ENCODE measurements at regions not wholly inside any gene's neighbourhood (a gene's known extent, or its start where the extent isn't known, plus 50 kb on each side); places are given as distances from the start of the nearest gene placed in this dataset.

DNA sequence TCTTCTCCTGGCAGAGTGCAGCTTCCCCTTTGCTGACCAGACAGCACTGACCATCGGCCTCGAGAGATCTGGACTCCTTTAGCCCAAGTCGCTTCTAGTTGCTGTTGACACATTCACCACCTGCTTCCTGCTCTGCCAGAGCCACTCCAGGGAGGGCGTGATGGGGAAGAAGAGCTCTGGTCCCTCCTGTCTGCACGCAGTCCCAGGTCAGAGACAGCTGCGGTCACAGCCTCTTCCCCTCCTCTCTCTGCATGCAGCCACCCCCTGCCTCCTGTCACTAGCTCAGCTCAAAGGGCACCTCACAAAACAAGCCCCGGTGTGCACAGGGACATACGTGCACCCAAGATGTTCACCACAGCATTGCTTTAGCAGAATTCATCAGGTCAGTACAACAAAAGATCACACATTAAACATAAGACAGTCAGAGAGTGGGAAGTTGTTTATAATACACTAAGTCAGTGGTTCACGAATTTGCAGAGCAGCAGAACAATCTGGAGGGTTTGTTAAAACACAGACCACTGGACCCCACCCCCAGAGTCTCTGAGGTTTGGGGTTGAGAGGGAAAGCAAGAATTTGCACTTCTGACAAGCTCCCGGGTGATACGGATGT lies 132.9 kb downstream of the SYF2 start (continued):
- TF ChIP-seq, protein P1, sequence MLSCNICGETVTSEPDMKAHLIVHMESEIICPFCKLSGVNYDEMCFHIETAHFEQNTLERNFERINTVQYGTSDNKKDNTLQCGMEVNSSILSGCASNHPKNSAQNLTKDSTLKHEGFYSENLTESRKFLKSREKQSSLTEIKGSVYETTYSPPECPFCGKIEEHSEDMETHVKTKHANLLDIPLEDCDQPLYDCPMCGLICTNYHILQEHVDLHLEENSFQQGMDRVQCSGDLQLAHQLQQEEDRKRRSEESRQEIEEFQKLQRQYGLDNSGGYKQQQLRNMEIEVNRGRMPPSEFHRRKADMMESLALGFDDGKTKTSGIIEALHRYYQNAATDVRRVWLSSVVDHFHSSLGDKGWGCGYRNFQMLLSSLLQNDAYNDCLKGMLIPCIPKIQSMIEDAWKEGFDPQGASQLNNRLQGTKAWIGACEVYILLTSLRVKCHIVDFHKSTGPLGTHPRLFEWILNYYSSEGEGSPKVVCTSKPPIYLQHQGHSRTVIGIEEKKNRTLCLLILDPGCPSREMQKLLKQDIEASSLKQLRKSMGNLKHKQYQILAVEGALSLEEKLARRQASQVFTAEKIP (CRISPR knock-in tag; IDR thresholded peaks at IDR 0.05; ENCODE audit: borderline replicate concordance) = no peak
- TF ChIP-seq ZNF878 (CRISPR knock-in tag; IDR thresholded peaks at IDR 0.05) (no peak), ZNF709 (CRISPR knock-in tag; IDR thresholded peaks at IDR 0.05) (no peak), FOXK1 (CRISPR knock-in tag; IDR thresholded peaks at IDR 0.05; ENCODE audit: borderline replicate concordance, low read depth) (no peak), ZFP36L2 (CRISPR knock-in tag; IDR thresholded peaks at IDR 0.05) (no peak), FOXA1 (IDR thresholded peaks at IDR 0.05) (no peak), FOXA1 (CRISPR knock-in tag; IDR thresholded peaks at IDR 0.05) (peak; percentile 40; the same call in 1 of the 2 replicates), ZZZ3 (CRISPR knock-in tag; IDR thresholded peaks at IDR 0.05; ENCODE audit: borderline replicate concordance) (no peak), ZNF136 (CRISPR knock-in tag; IDR thresholded peaks at IDR 0.05; ENCODE audit: low read depth) (no peak), KMT2A (CRISPR knock-in tag; IDR thresholded peaks at IDR 0.05) (no peak), ZNF83 (CRISPR knock-in tag; IDR thresholded peaks at IDR 0.05; ENCODE audit: borderline replicate concordance) (no peak), WIZ (CRISPR knock-in tag; IDR thresholded peaks at IDR 0.05) (no peak), ZNF17 (CRISPR knock-in tag; IDR thresholded peaks at IDR 0.05) (no peak), GATAD1 (CRISPR knock-in tag; IDR thresholded peaks at IDR 0.05) (no peak), ARNT2 (CRISPR knock-in tag; IDR thresholded peaks at IDR 0.05; ENCODE audit: low read depth) (no peak), RFX3 (CRISPR knock-in tag; IDR thresholded peaks at IDR 0.05) (no peak), ZNF660 (CRISPR knock-in tag; IDR thresholded peaks at IDR 0.05; ENCODE audit: borderline replicate concordance, low read depth) (no peak)
- TF ChIP-seq, protein P2, sequence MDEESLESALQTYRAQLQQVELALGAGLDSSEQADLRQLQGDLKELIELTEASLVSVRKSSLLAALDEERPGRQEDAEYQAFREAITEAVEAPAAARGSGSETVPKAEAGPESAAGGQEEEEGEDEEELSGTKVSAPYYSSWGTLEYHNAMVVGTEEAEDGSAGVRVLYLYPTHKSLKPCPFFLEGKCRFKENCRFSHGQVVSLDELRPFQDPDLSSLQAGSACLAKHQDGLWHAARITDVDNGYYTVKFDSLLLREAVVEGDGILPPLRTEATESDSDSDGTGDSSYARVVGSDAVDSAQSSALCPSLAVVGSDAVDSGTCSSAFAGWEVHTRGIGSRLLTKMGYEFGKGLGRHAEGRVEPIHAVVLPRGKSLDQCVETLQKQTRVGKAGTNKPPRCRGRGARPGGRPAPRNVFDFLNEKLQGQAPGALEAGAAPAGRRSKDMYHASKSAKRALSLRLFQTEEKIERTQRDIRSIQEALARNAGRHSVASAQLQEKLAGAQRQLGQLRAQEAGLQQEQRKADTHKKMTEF (CRISPR knock-in tag; IDR thresholded peaks at IDR 0.05) = no peak
- TF ChIP-seq, protein P3, sequence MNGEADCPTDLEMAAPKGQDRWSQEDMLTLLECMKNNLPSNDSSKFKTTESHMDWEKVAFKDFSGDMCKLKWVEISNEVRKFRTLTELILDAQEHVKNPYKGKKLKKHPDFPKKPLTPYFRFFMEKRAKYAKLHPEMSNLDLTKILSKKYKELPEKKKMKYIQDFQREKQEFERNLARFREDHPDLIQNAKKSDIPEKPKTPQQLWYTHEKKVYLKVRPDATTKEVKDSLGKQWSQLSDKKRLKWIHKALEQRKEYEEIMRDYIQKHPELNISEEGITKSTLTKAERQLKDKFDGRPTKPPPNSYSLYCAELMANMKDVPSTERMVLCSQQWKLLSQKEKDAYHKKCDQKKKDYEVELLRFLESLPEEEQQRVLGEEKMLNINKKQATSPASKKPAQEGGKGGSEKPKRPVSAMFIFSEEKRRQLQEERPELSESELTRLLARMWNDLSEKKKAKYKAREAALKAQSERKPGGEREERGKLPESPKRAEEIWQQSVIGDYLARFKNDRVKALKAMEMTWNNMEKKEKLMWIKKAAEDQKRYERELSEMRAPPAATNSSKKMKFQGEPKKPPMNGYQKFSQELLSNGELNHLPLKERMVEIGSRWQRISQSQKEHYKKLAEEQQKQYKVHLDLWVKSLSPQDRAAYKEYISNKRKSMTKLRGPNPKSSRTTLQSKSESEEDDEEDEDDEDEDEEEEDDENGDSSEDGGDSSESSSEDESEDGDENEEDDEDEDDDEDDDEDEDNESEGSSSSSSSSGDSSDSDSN (CRISPR knock-in tag; IDR thresholded peaks at IDR 0.05) = 0 out of 2 replicates have a peak, but pooled peaks have one; percentile 18
- TF ChIP-seq, protein P4, sequence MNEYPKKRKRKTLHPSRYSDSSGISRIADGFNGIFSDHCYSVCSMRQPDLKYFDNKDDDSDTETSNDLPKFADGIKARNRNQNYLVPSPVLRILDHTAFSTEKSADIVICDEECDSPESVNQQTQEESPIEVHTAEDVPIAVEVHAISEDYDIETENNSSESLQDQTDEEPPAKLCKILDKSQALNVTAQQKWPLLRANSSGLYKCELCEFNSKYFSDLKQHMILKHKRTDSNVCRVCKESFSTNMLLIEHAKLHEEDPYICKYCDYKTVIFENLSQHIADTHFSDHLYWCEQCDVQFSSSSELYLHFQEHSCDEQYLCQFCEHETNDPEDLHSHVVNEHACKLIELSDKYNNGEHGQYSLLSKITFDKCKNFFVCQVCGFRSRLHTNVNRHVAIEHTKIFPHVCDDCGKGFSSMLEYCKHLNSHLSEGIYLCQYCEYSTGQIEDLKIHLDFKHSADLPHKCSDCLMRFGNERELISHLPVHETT (CRISPR knock-in tag; conservative IDR thresholded peaks at IDR 0.05) = no peak
- TF ChIP-seq, protein P5, sequence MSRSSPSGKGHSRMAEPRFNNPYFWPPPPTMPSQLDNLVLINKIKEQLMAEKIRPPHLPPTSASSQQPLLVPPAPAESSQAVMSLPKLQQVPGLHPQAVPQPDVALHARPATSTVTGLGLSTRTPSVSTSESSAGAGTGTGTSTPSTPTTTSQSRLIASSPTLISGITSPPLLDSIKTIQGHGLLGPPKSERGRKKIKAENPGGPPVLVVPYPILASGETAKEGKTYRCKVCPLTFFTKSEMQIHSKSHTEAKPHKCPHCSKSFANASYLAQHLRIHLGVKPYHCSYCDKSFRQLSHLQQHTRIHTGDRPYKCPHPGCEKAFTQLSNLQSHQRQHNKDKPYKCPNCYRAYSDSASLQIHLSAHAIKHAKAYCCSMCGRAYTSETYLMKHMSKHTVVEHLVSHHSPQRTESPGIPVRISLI (CRISPR knock-in tag; IDR thresholded peaks at IDR 0.05; ENCODE audit: borderline replicate concordance) = no peak

Data from HepG2 (cell line).